ENCODE measurements at regions not wholly inside any gene's neighbourhood (a gene's known extent, or its start where the extent isn't known, plus 50 kb on each side); places are given as distances from the start of the nearest gene placed in this dataset.
"Not testable (repeated sequence)": the region's sequence is repeated elsewhere in the genome, so short reads cannot be mapped to it uniquely, and the experiment has no call there.

- DNase-seq: no peak
Measured at GRCh38 chr2:220585241-220585640, 957.8 kb downstream of the SLC4A3 start.

DNA sequence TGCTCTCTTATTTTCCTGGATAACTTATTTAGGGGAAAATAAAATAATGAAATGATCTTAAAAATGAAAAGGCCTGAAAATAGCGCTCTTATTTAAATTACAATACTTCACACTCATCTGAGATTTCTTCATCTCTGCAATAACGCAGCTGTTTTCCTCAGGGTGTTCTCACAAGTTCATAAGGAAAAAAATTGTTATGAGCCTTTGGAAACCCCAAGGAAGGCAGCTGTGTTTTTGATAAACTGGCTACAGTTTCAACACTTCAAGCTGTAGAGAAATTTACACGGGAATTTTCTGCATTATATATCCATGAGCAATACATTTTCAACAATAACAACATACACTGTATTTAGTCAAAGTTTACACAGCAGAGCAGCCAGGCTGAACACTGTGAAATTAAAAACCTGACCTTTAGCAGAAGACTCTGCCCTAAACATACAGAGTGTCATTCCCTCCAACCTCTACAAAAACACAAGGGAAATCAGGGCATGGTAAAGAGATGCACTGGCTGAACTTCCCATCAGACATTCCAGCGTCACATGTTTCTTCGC lies 959.6 kb downstream of the SLC4A3 start:
- DNase-seq: no peak

DNA sequence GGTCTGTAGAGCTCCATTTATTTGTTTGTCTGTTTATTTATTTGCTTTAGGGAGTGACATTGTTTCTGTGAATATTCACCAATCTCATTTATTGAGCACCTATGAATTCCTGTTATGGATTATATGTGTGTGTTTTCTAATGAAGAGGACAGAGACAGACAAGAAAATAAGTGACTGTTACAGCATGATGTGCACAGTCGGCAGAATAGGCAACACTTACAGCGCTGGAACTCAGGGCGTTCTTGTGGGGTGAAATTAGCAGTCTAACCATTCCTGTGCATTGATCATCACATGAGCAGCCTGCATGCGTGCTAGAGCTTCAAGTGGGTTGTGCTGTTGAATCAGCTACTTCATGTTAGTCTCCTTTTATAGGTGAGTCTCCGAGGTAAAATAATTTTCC lies 960.7 kb downstream of the SLC4A3 start:
- DNase-seq: no peak

- DNase-seq: no peak
Measured at GRCh38 chr2:220590476-220590875, 963.0 kb downstream of the SLC4A3 start.

DNA sequence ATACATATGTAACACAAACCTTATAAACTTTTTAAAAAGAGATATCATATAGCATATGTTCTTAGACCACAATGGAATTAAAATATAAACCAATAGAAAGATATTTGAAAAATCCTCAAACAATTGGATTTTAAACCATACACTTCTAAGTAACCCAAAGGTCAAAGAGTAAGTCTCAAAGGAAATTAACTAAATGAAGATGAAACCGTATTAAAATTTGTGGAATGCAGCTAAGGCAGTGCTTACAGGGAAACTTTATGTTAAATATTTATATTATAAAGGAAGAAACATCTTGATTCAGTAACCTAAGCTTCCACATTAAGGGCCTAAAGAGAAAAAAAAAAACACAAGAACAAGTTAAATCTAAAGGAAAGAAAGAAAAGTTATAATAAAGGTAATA lies 966.1 kb downstream of the SLC4A3 start:
- DNase-seq: no peak

DNA sequence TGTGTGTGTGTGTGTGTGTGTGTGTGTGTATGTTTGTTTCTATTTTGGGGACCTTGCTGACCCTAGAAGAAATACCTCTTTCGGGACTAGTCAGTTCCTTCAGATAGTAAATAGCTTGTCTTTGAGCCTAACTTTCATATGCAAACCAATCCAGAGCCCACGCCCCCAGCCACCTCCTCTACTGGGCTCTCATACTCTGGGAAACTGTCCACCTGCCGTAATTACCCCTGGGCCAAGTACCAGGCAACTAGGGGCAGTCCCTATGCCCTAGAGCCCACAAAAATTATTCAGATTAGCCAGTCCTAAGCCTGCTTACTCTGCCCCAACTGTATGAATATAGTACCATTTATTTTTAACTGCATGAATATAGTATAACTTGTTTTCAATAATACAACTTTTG lies 970.4 kb downstream of the EPHA4 start:
- no peak for DNase-seq

DNA sequence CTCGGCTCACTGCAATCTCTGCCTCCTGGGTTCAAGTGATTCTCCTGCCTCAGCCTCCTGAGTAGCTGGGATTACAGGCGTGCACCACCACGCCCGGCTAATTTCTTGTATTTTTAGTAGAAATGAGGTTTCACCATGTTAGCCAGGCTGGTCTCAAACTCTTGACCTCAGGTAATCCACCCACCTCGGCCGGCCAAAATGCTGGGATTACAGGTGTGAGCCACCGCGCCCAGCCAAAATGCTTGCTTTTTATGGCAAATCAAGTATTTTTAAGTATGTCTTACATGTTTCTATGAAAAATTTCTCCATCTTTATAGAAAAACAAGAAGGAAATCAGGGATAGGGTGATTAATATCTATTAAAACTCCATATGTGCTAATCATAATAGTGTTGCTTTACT lies 959.1 kb downstream of the EPHA4 start:
- DNase-seq: not testable (repeated sequence)

- DNase-seq: no peak
Measured at GRCh38 chr2:220614064-220614463, 958.0 kb downstream of the EPHA4 start.

DNA sequence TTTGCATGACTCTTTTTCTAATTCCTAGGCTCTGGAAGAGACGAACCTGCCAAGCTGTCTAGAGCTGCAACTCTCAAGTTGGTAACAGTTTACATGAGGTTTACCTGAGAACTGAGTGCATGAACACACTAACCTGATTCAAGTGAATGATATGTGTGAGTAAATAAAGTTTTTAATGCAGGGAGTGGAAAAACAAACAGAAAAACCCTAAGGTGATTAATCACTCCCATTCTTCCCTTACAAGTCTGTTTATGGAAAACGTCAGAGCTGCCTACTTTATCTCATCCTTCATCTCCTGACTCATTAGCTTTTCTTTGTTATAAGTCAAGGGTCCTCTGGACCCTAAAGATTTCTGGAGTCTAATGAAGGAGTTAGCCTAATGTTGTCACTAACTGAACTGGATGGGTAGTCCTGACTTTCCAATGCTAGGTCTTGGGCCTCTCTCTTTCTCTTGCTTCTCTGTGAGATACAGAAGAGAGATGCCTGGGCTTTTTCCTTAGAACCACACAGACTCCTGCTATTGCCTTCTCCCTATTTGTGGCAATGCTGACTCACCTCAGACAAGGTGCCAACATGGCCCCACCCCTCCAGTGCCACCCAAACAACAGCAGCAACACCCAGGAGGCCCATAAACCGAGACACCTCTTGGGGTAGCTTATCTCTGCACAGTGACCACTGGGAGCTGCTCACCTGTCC lies 952.4 kb downstream of the EPHA4 start:
- DNase-seq: no peak

GRCh38 chr2:220626603-220627002 lies 945.5 kb downstream of the EPHA4 start:
- DNase-seq: no peak

GRCh38 chr2:220628252-220628651 lies 943.9 kb downstream of the EPHA4 start:
- DNase-seq: no peak

DNA sequence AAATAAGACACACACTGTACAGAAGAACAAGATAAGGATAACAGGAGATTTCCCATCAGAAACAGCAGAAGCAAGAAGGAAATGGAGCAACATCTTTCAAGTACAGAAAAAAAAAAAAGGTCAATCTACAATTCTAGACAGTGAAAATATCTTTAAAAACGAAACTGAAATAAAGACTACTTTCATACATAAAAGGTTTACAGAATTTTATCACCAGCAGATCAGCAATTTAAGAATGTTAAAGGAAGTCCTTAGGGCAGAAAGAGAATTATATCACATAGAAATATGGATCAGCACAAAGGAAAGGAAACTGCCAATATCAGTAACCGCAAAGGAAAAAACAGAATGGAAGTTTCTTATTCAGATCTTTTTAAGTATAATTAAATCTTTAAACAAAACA lies 931.0 kb downstream of the EPHA4 start:
- DNase-seq: no peak

GRCh38 chr2:220646424-220646823 lies 925.7 kb downstream of the EPHA4 start:
- DNase-seq: no peak

DNA sequence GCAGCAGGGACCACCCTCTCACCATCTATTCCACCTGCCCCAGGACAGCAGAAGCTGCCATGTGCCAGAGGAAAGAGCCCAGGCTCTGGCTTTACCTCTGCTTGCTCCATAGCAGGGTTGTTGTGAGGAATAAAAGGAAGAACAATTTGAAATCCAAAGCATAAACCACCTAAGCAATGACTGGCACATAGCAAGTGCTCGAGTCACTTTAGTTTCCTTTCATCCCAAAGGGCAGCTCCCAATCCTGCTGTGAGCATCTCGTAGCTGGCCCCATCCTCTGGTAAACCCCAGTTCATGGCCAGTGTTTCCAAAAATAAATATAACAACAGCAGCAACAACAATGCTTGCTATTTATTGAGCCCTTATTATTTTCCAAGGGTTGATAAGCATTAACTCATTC lies 923.5 kb downstream of the EPHA4 start:
- DNase-seq: no peak

DNA sequence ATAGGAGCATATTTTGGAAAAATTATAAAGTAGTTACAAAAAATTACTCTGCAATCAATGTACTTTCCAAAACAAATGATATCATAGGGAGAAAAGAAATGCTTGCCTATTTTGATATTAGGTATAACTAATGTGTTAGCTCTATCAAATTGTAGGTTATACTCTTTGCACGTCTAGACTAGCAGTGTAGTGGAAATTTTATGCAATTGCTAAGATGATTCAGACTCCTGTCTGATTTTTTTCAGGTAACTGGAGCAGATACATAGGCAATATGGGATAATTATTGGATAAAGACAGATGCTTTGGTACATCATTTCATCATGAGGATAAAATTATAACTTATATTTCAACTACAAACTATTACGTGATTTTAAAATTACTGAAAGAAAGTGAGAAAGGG lies 918.3 kb downstream of the EPHA4 start:
- no peak for DNase-seq

- no peak for DNase-seq
Measured at GRCh38 chr2:220654322-220654721, 917.8 kb downstream of the EPHA4 start.

DNA sequence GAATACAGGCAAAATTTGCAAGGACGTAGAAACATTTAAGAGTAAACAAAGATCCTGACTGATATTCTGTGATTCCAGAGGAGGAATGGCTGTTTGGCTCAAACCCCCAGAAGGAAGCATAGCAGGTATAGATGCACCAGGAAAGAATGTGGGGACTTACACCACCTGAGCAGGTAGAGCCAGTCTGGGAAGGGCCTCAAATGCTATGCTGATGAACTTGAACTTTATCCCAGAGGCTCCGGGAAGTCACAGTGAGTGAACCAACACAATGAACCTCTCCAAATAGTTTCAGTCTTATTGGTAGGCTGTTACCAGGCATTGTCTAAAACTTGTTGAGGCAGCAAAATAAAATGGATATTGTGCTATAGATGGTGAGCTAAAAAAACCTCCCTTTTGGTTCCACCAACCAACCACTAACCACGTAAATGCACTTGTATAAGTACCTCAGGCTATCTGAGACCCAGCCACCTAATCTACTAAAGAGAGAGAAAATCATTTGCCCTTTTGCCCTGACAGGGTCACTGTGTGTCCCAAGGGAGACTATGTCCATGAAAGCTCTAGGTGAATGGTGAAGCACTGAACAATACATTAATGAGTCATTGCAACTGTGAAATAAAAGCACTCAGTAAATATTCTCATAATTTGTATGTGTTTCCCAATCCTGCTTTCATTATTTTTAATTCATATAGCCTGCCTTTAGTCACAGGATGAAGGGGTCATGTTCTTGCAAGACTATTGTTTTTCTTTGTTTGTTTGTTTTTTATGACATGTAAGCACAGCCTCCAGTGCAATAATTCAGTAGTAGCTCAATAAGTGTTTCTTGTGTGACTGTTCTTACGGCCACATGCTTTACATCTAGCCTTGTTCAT lies 911.6 kb downstream of the EPHA4 start:
- no peak for DNase-seq

DNA sequence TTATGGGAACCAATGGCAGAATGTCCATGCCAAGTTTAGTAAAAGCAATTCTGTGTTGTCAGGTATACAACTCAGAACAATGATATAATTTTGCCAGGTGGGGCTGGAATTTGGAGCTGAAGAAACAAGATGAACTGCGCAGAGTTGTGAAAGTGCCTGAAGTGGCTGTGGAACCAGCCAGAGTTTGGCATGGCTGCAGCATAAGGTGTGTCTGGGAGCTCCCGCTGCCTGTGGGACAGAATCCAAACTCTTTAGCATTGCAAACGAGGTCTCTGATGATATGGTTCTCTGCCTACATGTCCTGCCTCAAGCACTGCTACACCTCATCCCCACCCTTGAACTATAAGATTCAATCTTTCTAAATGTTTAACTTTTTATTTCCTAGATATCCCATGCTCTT lies 909.7 kb downstream of the EPHA4 start:
- DNase-seq: no peak

DNA sequence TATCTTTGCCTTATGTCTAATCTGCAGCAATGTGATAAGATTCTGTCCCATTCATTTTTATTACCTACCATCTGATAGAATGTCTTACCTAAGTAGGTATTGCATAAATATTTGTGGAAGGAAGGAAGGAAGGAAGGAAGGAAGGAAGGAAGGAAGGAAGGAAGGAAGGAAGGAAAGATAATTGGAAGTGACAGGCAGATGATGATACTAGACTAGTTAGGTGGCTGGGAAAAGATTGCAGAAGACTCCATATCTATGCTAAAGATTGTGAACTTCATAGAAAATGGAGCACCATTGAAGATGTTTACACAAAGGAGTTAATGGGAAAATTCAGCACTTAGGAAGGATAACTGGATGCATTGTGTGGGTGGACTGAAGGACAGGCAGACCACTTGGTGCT lies 909.0 kb downstream of the EPHA4 start:
- no peak for DNase-seq

- DNase-seq: peak; percentile 34 to 74
Measured at GRCh38 chr2:220664272-220665107, 907.6 kb downstream of the EPHA4 start.

DNA sequence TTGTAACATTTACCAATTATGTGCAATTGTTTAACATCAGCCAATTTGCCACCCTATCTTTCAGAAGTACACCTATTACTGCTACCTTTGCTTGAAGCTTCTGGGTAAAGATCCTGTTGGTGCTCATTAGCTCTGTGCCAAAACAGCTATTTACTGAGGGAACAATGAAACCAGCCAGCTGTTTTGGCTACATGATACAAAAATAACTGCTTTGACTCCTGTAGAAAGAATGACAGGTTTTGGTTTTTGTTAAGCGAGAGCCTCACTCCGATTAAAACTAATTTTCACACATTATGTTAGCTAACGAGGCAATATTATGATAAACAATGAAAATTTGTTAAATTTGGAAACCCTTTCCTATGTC lies 907.0 kb downstream of the EPHA4 start:
- no peak for DNase-seq

- DNase-seq: no peak
Measured at GRCh38 chr2:220669324-220669723, 902.8 kb downstream of the EPHA4 start.

DNA sequence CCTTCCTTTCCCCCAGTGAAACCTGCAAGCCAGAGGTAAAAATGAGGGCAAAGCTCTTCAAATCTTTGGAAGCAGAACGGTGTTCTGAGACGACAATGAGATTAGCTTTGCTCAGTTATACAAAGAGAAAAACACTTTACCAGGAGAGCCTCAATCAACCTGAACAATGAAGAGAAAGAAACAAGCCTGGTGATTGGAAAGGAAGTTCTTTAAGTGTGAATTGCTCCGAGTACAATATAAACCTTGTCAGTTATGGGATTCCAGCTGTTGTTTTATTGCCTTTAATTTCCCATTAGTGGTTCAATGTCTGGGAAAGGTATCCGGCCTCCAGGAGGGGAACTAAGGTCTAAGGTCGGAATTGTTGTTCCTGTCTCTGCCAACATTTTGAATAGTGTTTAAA lies 901.6 kb downstream of the EPHA4 start:
- no peak for DNase-seq

Measured in NCI-H524 (cell line).